ENCODE measurements at regions not wholly inside any gene's neighbourhood (a gene's known extent, or its start where the extent isn't known, plus 50 kb on each side); places are given as distances from the start of the nearest gene placed in this dataset.

DNA sequence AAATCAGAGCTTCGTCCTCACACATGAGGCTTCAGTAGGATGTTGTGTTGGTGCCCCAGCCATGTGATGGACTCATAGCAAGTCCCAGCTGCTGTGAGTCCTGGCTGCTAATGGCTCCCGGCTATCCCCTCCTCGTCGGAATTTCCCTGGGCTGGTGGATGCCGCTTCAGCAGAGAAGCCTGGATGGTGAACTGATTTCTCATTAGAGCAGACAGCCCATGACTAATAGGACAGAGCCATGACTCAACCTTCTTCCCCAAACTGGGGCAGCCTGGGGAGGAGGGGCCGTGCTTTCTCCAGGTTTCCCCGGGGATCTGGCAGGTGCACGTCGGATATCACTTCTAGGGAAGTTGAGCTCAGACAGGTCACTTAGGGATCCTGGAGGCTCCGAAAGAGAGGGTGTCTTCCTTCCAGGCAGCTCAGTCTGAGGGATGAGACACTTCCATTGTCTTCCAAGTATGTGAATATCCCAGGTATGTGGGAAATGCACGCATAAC, 112.7 kb downstream of the ASMT start:
- CTCF ChIA-PET (ENCODE audit: low intra/inter-chr PET ratio, low total read pairs): no interaction called here
- 2% methylated on average over 3 of the region's 11 CpGs for WGBS (ENCODE audit: low lambda C conversion rate)

DNA sequence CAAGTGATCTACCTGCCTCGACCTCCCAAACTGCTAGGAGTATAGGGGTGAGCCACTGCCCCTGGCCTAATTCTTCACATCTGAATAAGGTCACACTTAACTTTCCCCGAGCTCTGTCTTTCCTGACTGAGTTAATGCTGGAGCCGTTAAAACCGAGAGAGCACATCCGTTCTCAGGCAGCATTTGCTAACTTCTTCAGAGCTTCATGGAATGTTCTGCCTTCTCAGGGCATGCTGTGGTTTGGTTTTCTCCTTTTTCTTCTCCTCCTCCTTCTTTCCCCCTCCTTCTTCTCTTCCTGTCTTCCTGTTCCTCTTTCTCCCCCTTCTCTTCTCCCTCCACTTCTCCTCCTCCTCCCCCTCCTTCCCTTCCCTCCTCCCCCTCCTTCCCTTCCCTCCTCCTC, 119.9 kb downstream of the ASMT start:
- POLR2A ChIA-PET: no interaction called here
- ATAC-seq: no peak
- in situ Hi-C loops (cut with HindIII; ENCODE audit: extremely low pct_ligation_motif_present, low pct_unique_long_range_greater_than_20kb): no loop called here
- TF ChIP-seq, protein P1, sequence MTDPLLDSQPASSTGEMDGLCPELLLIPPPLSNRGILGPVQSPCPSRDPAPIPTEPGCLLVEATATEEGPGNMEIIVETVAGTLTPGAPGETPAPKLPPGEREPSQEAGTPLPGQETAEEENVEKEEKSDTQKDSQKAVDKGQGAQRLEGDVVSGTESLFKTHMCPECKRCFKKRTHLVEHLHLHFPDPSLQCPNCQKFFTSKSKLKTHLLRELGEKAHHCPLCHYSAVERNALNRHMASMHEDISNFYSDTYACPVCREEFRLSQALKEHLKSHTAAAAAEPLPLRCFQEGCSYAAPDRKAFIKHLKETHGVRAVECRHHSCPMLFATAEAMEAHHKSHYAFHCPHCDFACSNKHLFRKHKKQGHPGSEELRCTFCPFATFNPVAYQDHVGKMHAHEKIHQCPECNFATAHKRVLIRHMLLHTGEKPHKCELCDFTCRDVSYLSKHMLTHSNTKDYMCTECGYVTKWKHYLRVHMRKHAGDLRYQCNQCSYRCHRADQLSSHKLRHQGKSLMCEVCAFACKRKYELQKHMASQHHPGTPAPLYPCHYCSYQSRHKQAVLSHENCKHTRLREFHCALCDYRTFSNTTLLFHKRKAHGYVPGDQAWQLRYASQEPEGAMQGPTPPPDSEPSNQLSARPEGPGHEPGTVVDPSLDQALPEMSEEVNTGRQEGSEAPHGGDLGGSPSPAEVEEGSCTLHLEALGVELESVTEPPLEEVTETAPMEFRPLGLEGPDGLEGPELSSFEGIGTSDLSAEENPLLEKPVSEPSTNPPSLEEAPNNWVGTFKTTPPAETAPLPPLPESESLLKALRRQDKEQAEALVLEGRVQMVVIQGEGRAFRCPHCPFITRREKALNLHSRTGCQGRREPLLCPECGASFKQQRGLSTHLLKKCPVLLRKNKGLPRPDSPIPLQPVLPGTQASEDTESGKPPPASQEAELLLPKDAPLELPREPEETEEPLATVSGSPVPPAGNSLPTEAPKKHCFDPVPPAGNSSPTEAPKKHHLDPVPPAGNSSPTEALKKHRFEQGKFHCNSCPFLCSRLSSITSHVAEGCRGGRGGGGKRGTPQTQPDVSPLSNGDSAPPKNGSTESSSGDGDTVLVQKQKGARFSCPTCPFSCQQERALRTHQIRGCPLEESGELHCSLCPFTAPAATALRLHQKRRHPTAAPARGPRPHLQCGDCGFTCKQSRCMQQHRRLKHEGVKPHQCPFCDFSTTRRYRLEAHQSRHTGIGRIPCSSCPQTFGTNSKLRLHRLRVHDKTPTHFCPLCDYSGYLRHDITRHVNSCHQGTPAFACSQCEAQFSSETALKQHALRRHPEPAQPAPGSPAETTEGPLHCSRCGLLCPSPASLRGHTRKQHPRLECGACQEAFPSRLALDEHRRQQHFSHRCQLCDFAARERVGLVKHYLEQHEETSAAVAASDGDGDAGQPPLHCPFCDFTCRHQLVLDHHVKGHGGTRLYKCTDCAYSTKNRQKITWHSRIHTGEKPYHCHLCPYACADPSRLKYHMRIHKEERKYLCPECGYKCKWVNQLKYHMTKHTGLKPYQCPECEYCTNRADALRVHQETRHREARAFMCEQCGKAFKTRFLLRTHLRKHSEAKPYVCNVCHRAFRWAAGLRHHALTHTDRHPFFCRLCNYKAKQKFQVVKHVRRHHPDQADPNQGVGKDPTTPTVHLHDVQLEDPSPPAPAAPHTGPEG (CRISPR knock-in tag; IDR thresholded peaks at IDR 0.05): no peak
- no peak for TF ChIP-seq GTF3A (CRISPR knock-in tag; conservative IDR thresholded peaks at IDR 0.05)
- TF ChIP-seq, protein P2, sequence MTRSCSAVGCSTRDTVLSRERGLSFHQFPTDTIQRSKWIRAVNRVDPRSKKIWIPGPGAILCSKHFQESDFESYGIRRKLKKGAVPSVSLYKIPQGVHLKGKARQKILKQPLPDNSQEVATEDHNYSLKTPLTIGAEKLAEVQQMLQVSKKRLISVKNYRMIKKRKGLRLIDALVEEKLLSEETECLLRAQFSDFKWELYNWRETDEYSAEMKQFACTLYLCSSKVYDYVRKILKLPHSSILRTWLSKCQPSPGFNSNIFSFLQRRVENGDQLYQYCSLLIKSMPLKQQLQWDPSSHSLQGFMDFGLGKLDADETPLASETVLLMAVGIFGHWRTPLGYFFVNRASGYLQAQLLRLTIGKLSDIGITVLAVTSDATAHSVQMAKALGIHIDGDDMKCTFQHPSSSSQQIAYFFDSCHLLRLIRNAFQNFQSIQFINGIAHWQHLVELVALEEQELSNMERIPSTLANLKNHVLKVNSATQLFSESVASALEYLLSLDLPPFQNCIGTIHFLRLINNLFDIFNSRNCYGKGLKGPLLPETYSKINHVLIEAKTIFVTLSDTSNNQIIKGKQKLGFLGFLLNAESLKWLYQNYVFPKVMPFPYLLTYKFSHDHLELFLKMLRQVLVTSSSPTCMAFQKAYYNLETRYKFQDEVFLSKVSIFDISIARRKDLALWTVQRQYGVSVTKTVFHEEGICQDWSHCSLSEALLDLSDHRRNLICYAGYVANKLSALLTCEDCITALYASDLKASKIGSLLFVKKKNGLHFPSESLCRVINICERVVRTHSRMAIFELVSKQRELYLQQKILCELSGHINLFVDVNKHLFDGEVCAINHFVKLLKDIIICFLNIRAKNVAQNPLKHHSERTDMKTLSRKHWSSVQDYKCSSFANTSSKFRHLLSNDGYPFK (CRISPR knock-in tag; IDR thresholded peaks at IDR 0.05; ENCODE audit: borderline replicate concordance): no peak
- no peak for TF ChIP-seq MAF1 (CRISPR knock-in tag; IDR thresholded peaks at IDR 0.05; ENCODE audit: borderline replicate concordance)
- no peak for TF ChIP-seq ZNF121 (CRISPR knock-in tag; IDR thresholded peaks at IDR 0.05)

More for the DNA sequence above, 112.7 kb downstream of the ASMT start:
- Histone ChIP-seq H2AFZ (ENCODE audit: low read length) (no peak overlapping the region), H3K27ac (ENCODE audit: extremely low read length, insufficient read depth, low read length) (no peak overlapping the region), H3K36me3 (replicated peaks in 1 of 2; ENCODE audit: control insufficient read depth in 1 of 2, insufficient read depth in 2 of 2, low read length in 2 of 2) (no peaks in the 10 kb centered on the region), H3K9me3 (ENCODE audit: low read length) (no peaks in the 10 kb centered on the region), H3K9ac (ENCODE audit: insufficient read depth, low read depth, low read length) (no peak overlapping the region), H3K4me1 (ENCODE audit: insufficient read depth, low read length) (no peaks in the 10 kb centered on the region), H3K27me3 (ENCODE audit: control insufficient read depth in 1 of 2, insufficient read depth in 2 of 2, low read length in 2 of 2) (no peaks in the 10 kb centered on the region), H4K20me1 (ENCODE audit: insufficient read depth, low read length) (no peaks in the 10 kb centered on the region), H3K79me2 (ENCODE audit: insufficient read depth, low read length) (no peaks in the 10 kb centered on the region), H3K4me2 (ENCODE audit: low read depth, low read length) (no peak overlapping the region), H3K4me3 (replicated peaks in 1 of 3; ENCODE audit: insufficient read depth in 1 of 3, low read depth in 2 of 3, low read length in 3 of 3) (no peak overlapping the region)
- FAIRE-seq: no peak
- in situ Hi-C loops (cut with HindIII; ENCODE audit: extremely low pct_ligation_motif_present, low pct_unique_long_range_greater_than_20kb): no loop called here
- intact Hi-C loops (cut with micrococcal nuclease; ENCODE audit: unreplicated experiment): no loop called here
- DNase-seq (ENCODE audit: low spot score): peak; percentile 7
- TF ChIP-seq MTF1 (CRISPR knock-in tag; IDR thresholded peaks at IDR 0.05) (no peak), ZNF549 (CRISPR knock-in tag; IDR thresholded peaks at IDR 0.05) (no peak), ESRRA (CRISPR knock-in tag; IDR thresholded peaks at IDR 0.05; ENCODE audit: low read depth) (no peak), ZFX (CRISPR knock-in tag; IDR thresholded peaks at IDR 0.05; ENCODE audit: low read depth) (no peak), FOSL2 (CRISPR knock-in tag; IDR thresholded peaks at IDR 0.05) (0 out of 2 replicates have a peak, but pooled peaks have one; percentile 14)
- ATAC-seq: no peak
- POLR2A ChIA-PET: no interaction called here
- no TSS peak for BruUV-seq (replicated peaks)

More for the DNA sequence above, 119.9 kb downstream of the ASMT start:
- Histone ChIP-seq H3K27me3 (ENCODE audit: control insufficient read depth in 1 of 2, insufficient read depth in 2 of 2, low read length in 2 of 2) (no peaks in the 10 kb centered on the region), H3K9ac (ENCODE audit: insufficient read depth, low read depth, low read length) (no peak overlapping the region), H3K4me2 (ENCODE audit: low read depth, low read length) (no peak overlapping the region), H3K4me1 (ENCODE audit: insufficient read depth, low read length) (no peaks in the 10 kb centered on the region), H3K9me3 (ENCODE audit: low read length) (no peaks in the 10 kb centered on the region), H3K36me3 (replicated peaks in 1 of 2; ENCODE audit: control insufficient read depth in 1 of 2, insufficient read depth in 2 of 2, low read length in 2 of 2) (no peaks in the 10 kb centered on the region), H3K79me2 (ENCODE audit: insufficient read depth, low read length) (no peaks in the 10 kb centered on the region), H4K20me1 (ENCODE audit: insufficient read depth, low read length) (no peaks in the 10 kb centered on the region), H2AFZ (ENCODE audit: low read length) (no peak overlapping the region), H3K4me3 (replicated peaks in 1 of 3; ENCODE audit: insufficient read depth in 1 of 3, low read depth in 2 of 3, low read length in 3 of 3) (no peak overlapping the region), H3K27ac (ENCODE audit: extremely low read length, insufficient read depth, low read length) (no peak overlapping the region)
- 9% methylated on average over 4 of the region's 5 CpGs for WGBS (ENCODE audit: low lambda C conversion rate)
- CTCF ChIA-PET (ENCODE audit: low intra/inter-chr PET ratio, low total read pairs): no interaction called here
- FAIRE-seq: no peak
- no peak for DNase-seq (ENCODE audit: low spot score)
- no TSS peak for BruUV-seq (replicated peaks)
- intact Hi-C loops (cut with micrococcal nuclease; ENCODE audit: unreplicated experiment): no loop called here

Measured in HepG2 (cell line).